ENCODE measurements at regions not wholly inside any gene's neighbourhood (a gene's known extent, or its start where the extent isn't known, plus 50 kb on each side); places are given as distances from the start of the nearest gene placed in this dataset.

DNA sequence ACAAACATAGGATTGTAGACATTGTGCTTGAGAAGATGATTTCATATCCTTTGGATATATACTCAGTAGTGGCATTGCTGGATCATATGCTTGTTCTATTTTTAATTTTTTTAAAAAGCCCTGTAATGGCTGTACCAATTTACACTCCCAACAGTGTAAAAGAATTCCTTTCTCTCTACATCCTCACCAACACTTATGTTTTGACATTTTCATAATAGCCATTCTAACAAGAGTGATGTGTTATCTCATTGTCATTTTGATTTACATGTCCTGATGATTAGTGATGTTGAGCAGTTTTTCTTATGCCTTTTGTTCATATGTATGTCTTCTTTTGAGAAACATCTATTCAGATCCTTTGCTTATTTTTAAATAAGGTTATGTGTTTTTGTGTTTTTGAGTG, 1039.2 kb upstream of the GOT2 start:
- DNase-seq, result no peak

DNA sequence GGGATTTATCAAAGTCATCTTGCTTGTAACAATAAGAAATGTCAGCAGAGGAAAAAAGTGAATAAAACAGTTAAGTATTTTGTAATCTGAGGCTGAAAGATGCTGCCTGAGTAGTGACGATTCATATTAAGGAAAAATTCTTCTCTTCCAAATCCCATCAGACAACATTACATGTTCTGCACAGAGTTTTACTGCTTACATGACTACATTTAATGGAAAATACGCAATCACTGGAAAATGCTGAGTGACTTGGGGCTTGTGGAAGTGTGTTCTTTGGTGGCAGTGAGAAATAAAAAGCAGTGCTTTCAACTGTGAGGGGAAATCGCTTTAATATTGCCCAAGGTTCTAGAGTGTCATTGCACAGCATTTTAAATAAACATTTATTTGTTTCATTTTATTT, 1025.2 kb upstream of the GOT2 start:
- no peak for DNase-seq

DNA sequence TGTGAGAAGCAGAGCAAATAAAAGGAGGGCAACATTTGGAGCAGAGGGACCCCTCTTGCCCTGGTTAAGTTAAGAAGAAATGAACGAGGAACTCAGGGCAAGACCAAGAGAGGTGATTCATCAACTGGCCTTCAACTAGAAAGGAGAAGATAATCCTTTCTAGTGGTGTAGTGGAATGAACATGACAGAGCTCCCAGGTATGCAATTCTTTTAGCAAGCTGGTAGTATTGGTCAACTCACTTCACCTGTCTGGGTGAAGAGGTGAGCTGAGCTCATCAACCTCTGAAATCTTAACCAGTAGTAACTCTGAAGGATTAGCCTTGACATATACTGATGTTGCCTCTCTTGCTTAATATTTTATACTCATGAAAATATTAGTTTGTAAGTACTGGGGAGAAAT, 1024.7 kb upstream of the GOT2 start:
- no peak for DNase-seq

DNA sequence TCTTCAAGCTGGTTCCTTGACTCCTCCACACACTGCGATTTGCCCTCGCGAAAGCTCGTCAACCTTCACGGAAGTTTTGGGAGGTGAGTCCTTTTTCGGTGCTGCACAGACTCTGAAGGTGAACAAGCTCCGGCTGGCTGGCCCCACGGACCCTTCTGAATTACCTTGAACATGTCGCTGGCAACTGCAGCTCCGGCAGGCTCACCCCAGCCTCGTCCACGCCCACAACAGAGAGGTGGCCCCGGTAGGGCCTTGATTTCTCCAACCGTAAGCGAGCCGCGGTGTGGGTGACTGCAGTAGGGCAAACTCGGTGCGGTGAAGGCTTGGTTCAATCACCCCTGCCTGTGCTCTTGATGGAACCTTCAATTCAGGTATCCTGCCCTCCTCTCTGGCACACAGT, 1020.7 kb upstream of the GOT2 start:
- DNase-seq, result no peak

DNA sequence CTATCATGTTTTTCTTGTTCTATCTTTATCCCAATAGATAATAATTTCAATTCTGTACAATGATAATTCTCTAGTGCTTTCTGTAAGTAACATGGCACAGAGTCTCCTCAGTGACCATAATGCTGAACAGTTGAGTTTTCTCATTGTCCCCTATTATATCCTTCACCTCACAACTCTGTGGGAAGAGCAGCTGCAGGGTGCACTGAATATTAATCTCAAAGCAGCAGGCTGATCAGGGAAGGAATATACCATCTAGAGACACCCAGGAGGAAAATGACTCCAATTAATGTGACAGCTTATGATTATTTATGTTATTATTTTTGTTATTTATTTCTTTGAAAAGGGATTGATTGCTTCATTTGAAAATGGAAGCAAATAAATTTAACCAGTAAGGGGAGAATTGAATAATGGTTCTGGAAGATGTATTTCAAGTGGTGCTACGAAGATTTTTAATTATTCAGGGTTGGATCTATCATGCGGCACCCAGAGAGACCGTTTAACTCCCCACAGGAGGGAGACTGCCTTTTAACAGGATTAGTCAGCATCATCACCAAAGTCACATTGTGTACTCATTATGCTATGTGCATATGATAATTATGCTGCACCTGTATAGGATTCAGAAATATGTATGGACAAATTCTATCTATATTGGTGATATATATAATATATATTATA, 1015.7 kb upstream of the GOT2 start:
- no peak for DNase-seq

DNA sequence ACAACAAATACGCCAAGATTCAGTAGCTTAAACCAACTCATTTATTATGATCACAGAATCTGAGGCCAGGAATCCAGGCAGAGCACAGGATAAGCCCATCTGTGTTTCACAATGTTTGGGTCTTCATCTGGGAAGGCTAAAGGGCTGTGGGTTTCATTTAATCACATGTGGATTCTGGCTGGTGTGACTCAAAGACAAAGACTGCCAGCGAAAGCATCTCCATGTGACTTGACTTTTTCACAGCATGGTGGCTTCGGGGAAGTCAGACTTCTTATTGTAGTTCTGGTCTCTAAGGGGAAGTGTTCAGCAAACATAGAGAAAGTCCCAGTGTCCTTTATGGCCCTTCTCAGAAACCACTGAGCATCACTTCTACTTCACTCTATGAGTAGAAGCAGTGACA, 1014.4 kb upstream of the GOT2 start:
- DNase-seq, result no peak

DNA sequence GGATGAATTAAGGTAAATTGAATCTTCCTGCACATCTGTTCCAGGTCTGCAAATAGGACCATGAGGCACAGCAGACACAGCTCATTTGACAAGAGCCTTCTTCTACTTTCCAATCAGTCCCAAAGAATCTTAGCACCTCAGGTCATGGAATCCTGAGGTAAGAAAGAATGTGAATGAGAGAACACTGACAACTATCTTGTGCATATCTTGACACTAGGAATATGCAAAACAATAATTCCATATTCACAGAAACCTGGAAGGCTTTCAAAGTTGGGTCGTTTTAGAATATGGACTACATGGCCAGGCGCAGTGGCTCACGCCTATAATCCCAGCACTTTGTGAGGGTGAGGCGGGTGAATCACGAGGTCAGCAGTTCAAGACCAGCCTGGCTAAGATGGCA, 1009.4 kb upstream of the GOT2 start:
- DNase-seq, result no peak

DNA sequence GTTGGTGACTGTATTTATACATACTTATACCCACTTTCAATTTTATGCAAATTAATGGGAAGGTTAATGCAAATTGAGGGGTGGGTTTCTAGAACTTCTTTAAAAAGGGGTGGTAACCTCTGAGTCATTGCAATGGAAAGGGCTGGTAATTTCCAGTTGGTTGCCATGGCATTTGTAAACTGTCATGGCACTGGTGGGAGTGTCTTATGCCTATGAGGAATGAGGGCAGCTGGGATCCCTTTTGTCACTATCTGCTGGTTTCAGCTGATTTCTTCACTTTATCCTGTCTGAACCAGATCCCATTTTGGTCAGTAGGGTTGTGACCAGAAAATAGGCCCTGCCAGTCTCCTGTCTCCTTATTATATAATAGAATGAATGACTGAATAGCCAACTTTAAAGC, 1006.7 kb upstream of the GOT2 start:
- DNase-seq, result no peak

DNA sequence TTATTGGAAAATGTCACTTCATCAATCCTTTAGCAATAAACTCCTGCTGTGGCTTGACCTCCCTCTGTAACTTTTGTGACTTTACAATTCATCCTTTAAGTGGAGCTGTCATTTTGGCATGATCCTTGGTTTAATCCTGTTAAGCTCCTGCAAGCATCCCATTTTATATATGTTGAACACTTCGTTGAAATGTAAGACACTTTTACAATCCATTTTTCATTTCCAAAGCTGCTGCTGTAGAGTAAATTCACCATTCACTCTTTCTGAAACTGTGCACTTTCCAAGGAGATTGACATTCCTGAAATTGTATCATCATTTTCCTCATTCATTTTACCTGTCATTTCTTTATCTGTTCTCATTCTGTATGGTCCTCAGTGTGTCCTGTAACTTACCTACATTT, 1003.2 kb upstream of the GOT2 start:
- no peak for DNase-seq

DNA sequence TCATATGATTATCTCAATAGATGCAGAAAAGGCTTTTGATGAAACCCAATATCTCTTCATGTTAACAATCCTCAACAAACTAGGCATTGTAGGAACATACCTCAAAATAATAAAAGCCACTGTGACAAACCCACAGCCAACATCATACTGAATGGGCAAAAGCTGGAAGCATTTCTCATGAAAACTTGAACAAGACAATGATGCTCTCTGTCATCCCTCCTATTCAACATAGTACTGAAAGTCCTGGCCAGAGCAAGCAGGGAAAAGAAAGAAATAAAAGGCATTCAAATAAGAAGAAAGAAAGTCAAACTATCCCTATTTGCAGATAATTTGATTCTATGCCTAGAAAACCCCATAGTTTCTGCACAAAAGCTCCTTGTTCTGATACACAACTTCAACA, 999.2 kb upstream of the GOT2 start:
- DNase-seq, result no peak

DNA sequence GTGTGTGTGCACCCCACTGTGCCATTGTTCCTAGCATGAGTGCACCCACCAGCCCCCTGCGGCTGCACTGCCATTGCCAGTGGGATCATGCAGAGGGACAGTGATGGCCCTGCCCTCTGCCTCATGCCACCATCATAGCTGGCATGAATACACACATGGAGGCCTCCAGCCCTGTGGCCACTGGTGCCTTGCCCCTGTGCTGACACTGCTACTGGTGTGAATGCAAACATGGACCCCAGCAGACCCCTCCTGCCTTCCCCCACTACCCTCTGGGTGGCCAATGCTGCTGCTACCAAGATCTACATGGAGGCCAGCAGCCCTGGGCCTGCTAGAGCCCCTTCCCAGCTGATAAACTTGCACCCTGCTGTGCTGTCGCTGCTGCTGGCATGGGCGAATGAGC, 995.5 kb upstream of the GOT2 start:
- DNase-seq, result no peak

DNA sequence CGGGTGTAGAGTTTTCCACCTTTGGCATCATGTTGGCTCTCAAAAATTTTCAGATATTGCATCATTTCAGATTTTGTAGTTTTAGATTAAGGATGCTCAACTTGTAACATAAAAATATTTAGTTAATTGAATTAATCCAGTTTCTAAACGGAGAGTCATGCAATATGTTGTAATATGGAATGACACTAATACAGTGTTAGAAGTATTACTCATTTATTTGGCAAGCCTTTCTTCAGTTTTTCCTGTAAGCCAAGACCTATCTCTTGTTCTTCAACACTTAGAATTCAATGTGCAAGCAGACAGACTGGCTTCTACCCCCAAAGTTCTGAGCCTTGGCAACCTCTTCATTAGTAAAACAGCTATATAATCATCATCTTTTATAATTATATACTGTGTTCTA, 985.0 kb upstream of the GOT2 start:
- no peak for DNase-seq

DNA sequence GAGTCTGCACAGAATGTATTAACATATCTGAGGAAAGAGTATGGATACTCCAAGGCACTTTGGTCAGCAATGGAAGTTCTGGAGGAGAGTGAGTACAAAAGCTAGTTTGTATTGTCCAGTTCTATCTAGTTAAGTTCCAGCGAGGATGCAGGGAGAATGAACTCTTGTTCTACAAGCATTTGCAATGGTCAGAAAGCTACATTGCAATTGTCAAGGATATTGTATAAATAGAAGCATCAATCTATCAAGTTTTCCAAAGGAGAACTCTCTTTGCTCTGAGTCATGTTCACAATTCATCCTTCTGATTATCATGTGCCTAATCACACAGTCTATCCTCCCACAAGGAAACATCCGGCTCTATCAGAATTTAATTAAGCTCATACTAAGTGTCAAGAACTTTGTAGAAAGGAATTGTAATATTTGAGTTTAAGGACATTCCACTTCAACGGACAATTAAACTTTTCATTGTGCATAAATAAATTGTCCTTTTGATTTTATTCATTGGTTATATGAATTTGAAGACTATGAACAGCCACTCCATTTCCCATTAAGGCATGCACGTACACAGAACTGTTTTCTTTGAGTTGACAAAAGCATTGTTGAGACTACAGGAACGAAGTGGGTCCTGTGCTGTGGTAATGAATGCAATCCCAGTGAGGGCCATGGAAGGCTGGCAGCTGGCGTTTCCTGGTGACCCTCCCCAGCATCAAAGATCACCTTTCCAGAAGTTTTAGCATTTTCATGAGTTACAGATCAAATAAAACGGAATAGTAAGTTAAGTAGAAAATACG, 973.5 kb upstream of the GOT2 start:
- DNase-seq, result no peak

DNA sequence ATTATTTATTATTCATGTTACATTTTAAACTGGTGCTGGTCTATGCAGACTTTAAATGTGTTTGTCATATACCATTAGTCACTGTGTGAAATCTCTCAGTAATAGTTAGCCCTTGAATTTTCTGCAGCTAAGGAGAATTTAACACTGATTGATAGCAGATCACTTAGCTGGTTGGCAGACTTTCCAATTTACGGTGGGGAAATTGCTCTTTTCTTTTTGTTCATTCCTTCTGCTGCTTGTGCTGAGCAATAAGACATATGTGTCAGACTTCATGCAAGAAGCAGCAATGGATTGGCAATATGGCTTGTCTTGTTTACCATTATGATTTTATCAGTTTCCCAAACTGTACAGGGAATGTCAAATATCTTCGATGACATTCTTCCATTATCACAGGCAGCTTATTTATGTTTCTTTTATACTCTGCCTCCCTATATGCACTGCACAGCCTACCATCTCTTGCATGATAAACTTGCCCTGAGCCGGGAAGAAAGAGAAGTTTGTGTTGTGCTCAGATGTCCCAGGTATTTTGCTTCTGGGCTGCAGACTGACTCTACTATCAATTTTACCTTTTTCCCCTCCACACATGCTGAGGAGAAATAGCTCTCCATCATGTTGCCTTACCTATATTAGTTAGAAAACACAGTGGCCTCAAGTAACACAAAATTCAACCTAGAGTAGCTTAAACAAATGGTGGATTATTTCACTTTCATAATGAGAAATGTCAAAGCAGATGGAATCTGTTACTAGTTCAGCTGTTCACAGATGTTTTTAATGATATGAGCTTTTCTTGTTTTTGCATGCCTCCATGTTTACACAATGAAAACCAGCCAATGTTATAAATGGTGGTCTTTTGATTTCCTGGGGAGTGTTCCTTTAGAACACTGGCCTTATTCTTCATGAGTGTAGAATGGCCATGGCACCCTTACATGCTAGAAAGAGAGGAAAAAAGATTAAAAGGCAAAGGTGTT, 968.1 kb upstream of the GOT2 start:
- DNase-seq, result no peak

DNA sequence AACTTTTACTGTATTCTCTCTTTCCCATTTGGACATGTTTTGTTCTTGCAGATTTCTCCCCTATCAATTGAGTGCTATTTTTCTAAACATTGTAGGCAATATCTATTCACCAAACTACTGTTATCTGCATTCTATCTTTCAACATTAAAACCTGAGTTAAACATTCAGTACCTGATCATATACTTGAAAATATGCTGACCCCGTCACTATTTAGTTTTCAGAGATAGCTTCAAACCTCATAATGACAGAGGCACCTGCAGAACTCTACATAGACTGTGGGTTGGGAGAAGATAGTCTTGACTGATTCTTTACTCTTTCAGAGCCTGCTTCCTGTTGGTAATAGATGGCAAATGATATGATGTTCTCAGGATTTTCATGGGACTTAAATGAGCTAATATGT, 965.7 kb upstream of the GOT2 start:
- no peak for DNase-seq

DNA sequence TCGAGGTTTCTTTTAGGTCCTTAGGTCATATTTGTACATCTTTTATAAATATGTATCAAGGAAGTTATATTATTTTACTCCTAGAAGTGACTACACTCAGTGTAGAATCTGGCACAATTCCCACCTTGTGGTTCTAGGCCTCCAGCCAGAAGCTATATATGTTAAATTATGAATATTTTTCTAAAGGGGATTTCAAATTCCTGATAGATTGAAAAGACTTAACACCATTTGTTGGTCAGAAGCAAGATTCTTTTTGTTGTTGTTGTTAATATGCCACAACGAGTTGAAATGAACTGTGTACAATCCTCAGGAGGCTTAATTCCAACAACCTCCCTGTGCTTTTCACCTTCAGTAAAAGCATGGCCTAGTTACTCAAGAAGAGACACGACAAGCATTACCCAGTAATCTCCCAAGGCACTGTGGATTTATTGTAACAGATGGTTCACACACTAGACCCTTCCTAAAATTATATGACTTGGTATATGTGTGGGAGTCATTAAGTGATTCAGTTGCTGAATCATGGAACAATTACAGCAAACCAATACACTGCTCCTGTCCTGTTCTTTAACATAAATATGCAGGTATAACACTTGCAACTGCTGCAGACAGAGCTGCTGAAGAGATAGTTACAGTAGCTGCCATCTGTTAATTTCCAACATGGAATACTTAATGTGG, 964.4 kb upstream of the GOT2 start:
- no peak for DNase-seq

DNA sequence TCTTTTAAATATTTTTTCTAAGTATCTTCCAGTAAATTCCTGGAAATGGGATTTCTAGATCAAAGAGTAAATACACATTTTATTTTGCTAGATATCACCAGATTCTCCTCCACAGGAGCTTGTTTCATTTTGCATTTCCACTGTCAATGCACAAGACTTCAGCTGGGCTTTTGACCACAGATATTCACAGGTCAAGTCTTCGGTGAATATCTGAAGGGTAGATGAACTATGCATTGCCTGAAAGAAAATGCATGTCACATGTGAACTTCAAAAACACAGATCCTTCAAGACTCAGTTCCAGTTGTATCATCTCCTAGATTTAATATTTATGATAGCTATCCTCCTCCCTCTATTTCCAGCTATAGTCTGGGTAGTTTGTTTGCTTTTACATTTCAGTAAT, 963.6 kb upstream of the GOT2 start:
- DNase-seq, result no peak

DNA sequence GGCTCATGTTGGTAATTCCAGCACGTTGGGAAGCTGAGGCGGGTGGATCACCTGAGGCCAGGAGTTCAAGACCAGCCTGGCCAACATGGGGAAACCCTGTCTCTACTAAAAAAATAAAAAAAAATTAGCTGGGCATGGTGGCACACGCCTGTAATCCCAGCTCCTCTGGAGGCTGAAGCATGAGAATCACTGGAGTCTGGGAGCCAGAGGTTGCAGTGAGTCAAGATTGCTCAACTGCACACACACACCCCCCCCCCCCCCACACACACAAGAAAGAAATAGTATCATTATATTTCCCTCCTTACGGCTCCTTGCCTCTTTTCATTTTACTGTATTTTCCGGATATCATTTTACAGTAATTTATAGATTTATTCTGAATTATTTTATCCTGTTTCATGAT, 963.1 kb upstream of the GOT2 start:
- no peak for DNase-seq

DNA sequence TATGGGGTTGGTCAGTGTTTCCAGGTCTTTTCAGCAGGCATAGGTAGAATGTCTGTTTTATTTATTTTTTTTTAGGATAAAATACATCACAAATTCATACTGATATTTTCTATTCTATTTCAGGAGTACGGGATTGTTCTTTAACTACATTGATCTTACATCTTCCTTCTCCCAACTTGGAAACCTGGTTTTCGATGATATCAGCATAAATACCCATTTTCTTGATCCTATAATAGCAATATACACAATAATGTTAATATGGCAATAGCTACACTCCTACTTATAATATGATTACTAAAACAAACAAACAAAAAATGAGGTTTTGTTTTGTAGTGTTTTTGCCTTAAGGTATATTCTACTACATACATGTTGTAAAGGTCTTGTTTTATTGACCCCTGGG, 962.4 kb upstream of the GOT2 start:
- no peak for DNase-seq

DNA sequence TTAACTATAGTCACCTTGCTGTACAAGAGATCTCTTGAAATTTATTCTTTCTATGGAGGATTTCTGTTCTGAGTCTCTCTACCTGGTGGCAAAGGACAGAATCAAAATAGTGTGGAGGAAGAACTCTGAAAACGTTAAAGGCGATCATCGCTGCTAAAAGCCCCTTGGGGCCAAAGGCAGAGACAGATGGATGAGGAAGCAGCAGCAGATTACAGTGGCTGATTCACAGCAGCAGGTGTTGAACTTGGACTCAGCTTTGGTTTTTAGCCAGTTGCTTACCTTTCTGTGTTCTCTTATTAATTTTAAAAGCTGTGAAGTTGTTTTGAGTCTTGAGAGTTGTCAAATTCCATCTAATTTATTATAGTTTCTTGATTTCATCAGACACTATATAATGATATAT, 956.1 kb upstream of the GOT2 start:
- no peak for DNase-seq

DNA sequence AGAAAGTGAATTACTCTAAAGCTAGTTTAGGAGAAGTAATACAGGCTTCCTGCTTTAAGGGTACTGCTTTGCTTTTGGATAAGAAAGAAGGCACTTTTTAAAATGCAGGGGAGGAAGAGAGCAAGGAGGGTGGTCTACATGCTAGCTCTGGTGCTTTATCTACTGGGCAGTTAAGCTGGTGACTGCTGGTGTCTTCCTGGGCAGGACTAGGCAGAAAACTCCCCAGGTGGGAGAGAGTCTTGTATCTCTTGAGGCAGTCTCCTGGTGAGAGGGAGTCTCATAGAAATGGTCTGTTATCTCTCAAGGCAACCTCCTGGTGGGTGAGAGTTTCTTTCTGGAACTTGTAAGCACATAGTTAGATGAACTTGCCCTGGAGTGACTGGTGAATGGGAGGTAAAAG, 953.9 kb upstream of the GOT2 start:
- no peak for DNase-seq

DNA sequence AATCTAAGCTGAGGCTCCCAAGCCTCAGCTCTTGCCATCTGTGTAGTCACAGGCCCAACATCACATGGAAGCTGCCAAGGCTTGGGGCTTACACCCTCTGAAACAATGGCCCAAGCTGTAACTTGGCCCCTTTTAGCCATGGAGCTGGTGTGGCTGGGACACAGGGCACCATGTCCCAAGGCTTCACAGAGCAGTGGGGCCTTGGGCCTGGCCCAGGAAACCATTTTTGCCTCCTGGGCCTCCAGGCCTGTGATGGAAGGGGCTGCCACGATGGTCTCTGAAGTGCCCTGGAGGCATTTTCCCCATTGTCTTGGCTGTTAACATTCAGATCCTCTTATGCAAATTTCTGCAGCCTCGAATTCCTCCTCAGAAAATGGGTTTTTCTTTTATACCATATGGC, 952.3 kb upstream of the GOT2 start:
- DNase-seq, result no peak

DNA sequence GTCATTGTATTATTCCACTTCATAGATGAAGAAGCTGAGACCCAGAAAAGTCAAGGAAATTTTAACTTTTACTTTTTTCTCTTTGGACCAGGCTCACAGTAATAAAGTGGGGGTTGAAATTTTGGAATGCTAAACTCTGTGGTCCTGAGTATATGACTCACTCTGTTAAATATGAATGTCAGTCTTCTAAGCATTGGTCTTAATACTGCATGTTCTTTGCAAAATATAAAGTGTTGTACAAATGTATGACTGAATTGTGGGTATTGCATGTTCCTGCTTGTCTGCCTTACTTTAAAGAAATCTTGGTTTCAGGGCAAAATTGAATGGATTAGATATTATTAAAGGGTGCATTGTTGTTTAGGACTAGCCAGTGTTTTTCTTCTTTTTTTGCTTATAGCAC, 950.8 kb upstream of the GOT2 start:
- DNase-seq, result no peak

All from T-helper 9 cell (primary cell).